Glutamatergic neuron (in vitro differentiated cells): ENCODE measurements at regions not wholly inside any gene's neighbourhood (a gene's known extent, or its start where the extent isn't known, plus 50 kb on each side); places are given as distances from the start of the nearest gene placed in this dataset.

Experiments used
- DNase-seq: peaks from one replicate; pipeline ENCODE4 v3.0.0; 2022
- H3K27ac Mint-ChIP-seq: one replicate; pipeline ENCODE4 v1.8.0; 2020; ENCODE audit warnings: mild to moderate bottlenecking, mixed read lengths, inconsistent platforms; ENCODE audit not compliant: unreplicated experiment
- H3K27me3 Mint-ChIP-seq: one replicate; pipeline ENCODE4 v1.8.0; 2020; ENCODE audit warnings: mild to moderate bottlenecking, moderate library complexity, mixed read lengths, inconsistent platforms; ENCODE audit not compliant: unreplicated experiment
- H3K36me3 Mint-ChIP-seq: one replicate; pipeline ENCODE4 v1.8.0; 2020; ENCODE audit warnings: mild to moderate bottlenecking, mixed read lengths, inconsistent platforms; ENCODE audit not compliant: unreplicated experiment
- H3K4me1 Mint-ChIP-seq: one replicate; pipeline ENCODE4 v1.8.0; 2020; ENCODE audit warnings: mild to moderate bottlenecking, low read depth, mixed read lengths, inconsistent platforms; ENCODE audit not compliant: unreplicated experiment
- H3K4me3 Mint-ChIP-seq: one replicate; pipeline ENCODE4 v1.8.0; 2020; ENCODE audit warnings: mild to moderate bottlenecking, mixed read lengths, inconsistent platforms; ENCODE audit not compliant: unreplicated experiment
- H3K9me3 Mint-ChIP-seq: one replicate; pipeline ENCODE4 v1.8.0; 2020; ENCODE audit warnings: mild to moderate bottlenecking, moderate library complexity, mixed read lengths, inconsistent platforms; ENCODE audit not compliant: unreplicated experiment
- CTCF ChIP-seq: fragments of 200-600 bp; sonication (generic); IDR thresholded peaks from one replicate; pipeline ENCODE4 v1.5.0; 2021; ENCODE audit not compliant: partially characterized antibody, unreplicated experiment

GRCh38 chr9:91162784-91163443 lies 198.8 kb downstream of the AUH start:
- Mint-ChIP-seq H3K4me3 (no peak overlapping the region), H3K27ac (no peak overlapping the region), H3K36me3 (no peaks in the 10 kb centered on the region), H3K27me3 (no peaks in the 10 kb centered on the region), H3K9me3 (peaks cover 7% of the 10 kb centered on the region), H3K4me1 (no peaks in the 10 kb centered on the region)
- no peak for DNase-seq
- TF ChIP-seq CTCF, result no peak

- no peaks in the 10 kb centered on the region for H3K4me1 Mint-ChIP-seq
- TF ChIP-seq CTCF, result no peak
- no peaks in the 10 kb centered on the region for H3K27me3 Mint-ChIP-seq
- DNase-seq, result no peak
- no peak overlapping the region for H3K27ac Mint-ChIP-seq
- no peaks in the 10 kb centered on the region for H3K36me3 Mint-ChIP-seq
- no peak overlapping the region for H3K4me3 Mint-ChIP-seq
- H3K9me3 Mint-ChIP-seq, result peaks cover 7% of the 10 kb centered on the region
Observed at GRCh38 chr9:91163444-91163772, 198.3 kb downstream of the AUH start.

- no peaks in the 10 kb centered on the region for H3K27me3 Mint-ChIP-seq
- H3K4me1 Mint-ChIP-seq, result no peaks in the 10 kb centered on the region
- no peak for TF ChIP-seq CTCF
- H3K27ac Mint-ChIP-seq, result no peak overlapping the region
- DNase-seq, result no peak
- H3K9me3 Mint-ChIP-seq, result peaks cover 7% of the 10 kb centered on the region
- no peak overlapping the region for H3K4me3 Mint-ChIP-seq
- no peaks in the 10 kb centered on the region for H3K36me3 Mint-ChIP-seq
Observed at GRCh38 chr9:91163773-91164471, 197.8 kb downstream of the AUH start.
